MM.1S (cell line): ENCODE measurements at regions not wholly inside any gene's neighbourhood (a gene's known extent, or its start where the extent isn't known, plus 50 kb on each side); places are given as distances from the start of the nearest gene placed in this dataset.

Experiments
- DNase-seq: peaks from one replicate; pipeline ENCODE4 v3.0.0-alpha.2; 2015
- H2AFZ ChIP-seq: fragments of 300-600 bp; sonication (generic); 2 replicates; pipeline ENCODE4 v1.6.0; 2016; ENCODE audit warnings: antibody characterized with exemption, low read length
- H3F3A ChIP-seq: fragments of 300-600 bp; sonication (generic); 2 replicates; pipeline ENCODE4 v1.6.1; 2016; ENCODE audit warnings: mild to moderate bottlenecking, antibody characterized with exemption, low read length, moderate library complexity, mixed read lengths; ENCODE audit not compliant: insufficient read depth
- H3K27ac ChIP-seq: fragments of 300-600 bp; sonication (generic); 2 replicates; pipeline ENCODE4 v1.5.1; 2016; ENCODE audit warnings: mild to moderate bottlenecking, low read length
- H3K27me3 ChIP-seq: fragments of 300-600 bp; sonication (generic); replicated peaks from 2 replicates; pipeline ENCODE4 v1.6.0; 2016; ENCODE audit warnings: low read length; ENCODE audit not compliant: insufficient read depth
- H3K36me3 ChIP-seq: fragments of 300-600 bp; sonication (generic); replicated peaks from 2 replicates; pipeline ENCODE4 v1.6.1; 2016; ENCODE audit warnings: mild to moderate bottlenecking, low read length, mixed read lengths; ENCODE audit not compliant: insufficient read depth
- H3K4me1 ChIP-seq: fragments of 300-600 bp; sonication (generic); 2 replicates; pipeline ENCODE4 v1.6.1; 2016; ENCODE audit warnings: low read length, mixed read lengths
- H3K4me2 ChIP-seq: fragments of 300-600 bp; sonication (generic); 2 replicates; pipeline ENCODE4 v1.6.0; 2016; ENCODE audit warnings: low read depth, low read length
- H3K4me3 ChIP-seq: fragments of 300-600 bp; sonication (generic); 2 replicates; pipeline ENCODE4 v1.5.1; 2016; ENCODE audit warnings: low read length, mixed read lengths
- H3K79me2 ChIP-seq: fragments of 300-600 bp; sonication (generic); 2 replicates; pipeline ENCODE4 v1.6.1; 2016; ENCODE audit warnings: mixed run types, low read length, mixed read lengths
- H3K9ac ChIP-seq: fragments of 300-600 bp; sonication (generic); 2 replicates; pipeline ENCODE4 v1.6.1; 2016; ENCODE audit warnings: low read length, mixed read lengths
- H3K9me2 ChIP-seq: fragments of 300-600 bp; sonication (generic); replicated peaks from 2 replicates; pipeline ENCODE4 v1.6.1; 2016; ENCODE audit warnings: mild to moderate bottlenecking, low read length, mixed read lengths; ENCODE audit not compliant: insufficient read depth
- H3K9me3 ChIP-seq: fragments of 300-600 bp; sonication (generic); replicated peaks from 2 replicates; pipeline ENCODE4 v1.6.1; 2016; ENCODE audit warnings: mild to moderate bottlenecking, low read length, mixed read lengths; ENCODE audit not compliant: insufficient read depth
- H4K20me1 ChIP-seq: fragments of 300-600 bp; sonication (generic); 2 replicates; pipeline ENCODE4 v1.6.1; 2016; ENCODE audit warnings: mild to moderate bottlenecking, low read length, moderate library complexity, mixed read lengths; ENCODE audit not compliant: insufficient read depth
- EZH2 ChIP-seq: fragments of 300-600 bp; sonication (generic); optimal IDR thresholded peaks from 2 replicates; pipeline ENCODE3; 2017; ENCODE audit warnings: low read depth, mild to moderate bottlenecking, antibody characterized with exemption, low read length, mixed read lengths
- EZH2phosphoT487 ChIP-seq: fragments of 300-600 bp; sonication (generic); IDR thresholded peaks from 2 replicates; pipeline ENCODE4 v1.6.1; 2018; ENCODE audit warnings: antibody characterized with exemption, low read length
- TF ChIP-seq, protein P1 (sequence below): fragments of 300-600 bp; sonication (generic); IDR thresholded peaks from 2 replicates; pipeline ENCODE4 v1.5.1; 2016; ENCODE audit warnings: antibody characterized with exemption, low read length, mixed read lengths

DNA sequence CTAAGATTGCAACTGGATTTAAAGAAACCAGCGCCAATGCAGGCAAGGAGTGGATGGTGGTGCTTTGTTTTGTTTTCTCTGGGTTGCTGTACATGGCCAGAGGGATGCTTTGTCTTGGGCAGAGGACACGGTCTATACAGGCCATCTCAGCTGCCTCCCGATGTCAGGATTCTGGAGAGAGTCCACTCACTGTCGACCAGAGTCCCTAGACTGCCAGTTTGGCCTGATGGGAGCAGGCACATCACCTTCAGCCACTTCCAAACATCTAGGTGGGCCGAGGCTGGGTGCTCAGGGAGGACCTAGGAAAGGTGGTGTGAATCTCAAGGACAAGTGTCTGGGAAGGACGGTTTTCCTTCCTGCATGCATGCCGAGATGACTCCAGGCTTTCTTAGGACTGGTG lies 152.1 kb downstream of the BUB3 start:
- Histone ChIP-seq H3K4me2 (no peak overlapping the region), H3K4me1 (no peaks in the 10 kb centered on the region), H3K9me2 (no peaks in the 10 kb centered on the region), H3K36me3 (no peaks in the 10 kb centered on the region), H3K9ac (no peak overlapping the region), H3K9me3 (no peaks in the 10 kb centered on the region), H3K27ac (no peak overlapping the region), H3K79me2 (no peaks in the 10 kb centered on the region), H2AFZ (no peak overlapping the region), H3K27me3 (no peaks in the 10 kb centered on the region), H3K4me3 (no peak overlapping the region), H3F3A (no peaks in the 10 kb centered on the region), H4K20me1 (no peaks in the 10 kb centered on the region)
- DNase-seq = no peak
- TF ChIP-seq, protein P1, sequence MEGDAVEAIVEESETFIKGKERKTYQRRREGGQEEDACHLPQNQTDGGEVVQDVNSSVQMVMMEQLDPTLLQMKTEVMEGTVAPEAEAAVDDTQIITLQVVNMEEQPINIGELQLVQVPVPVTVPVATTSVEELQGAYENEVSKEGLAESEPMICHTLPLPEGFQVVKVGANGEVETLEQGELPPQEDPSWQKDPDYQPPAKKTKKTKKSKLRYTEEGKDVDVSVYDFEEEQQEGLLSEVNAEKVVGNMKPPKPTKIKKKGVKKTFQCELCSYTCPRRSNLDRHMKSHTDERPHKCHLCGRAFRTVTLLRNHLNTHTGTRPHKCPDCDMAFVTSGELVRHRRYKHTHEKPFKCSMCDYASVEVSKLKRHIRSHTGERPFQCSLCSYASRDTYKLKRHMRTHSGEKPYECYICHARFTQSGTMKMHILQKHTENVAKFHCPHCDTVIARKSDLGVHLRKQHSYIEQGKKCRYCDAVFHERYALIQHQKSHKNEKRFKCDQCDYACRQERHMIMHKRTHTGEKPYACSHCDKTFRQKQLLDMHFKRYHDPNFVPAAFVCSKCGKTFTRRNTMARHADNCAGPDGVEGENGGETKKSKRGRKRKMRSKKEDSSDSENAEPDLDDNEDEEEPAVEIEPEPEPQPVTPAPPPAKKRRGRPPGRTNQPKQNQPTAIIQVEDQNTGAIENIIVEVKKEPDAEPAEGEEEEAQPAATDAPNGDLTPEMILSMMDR = no peak
- no peak for TF ChIP-seq EZH2phosphoT487
- no peak for TF ChIP-seq EZH2

DNA sequence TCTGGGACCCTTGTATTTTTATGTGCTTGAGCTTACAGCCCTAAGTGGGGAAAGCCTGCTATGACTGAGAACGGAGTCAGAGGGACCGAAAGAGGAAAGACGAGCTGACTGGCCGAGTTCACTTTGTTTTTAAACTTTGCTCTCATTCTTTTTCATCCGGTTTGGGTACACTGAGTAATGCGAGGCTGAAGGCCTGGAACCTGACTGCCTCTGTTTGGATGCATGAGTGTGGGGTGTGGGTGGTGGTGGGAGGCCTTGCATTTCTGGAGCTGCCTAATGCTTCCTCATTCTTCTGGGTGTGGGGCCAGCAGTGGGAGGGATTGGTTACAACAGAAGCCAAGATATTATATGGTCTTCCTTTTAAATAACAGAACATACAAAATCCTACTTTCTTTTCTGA lies 155.5 kb downstream of the BUB3 start:
- DNase-seq = no peak
- Histone ChIP-seq H3K4me1 (no peaks in the 10 kb centered on the region), H3K4me2 (no peak overlapping the region), H3K79me2 (no peaks in the 10 kb centered on the region), H4K20me1 (no peaks in the 10 kb centered on the region), H3K9ac (no peak overlapping the region), H3K9me3 (no peaks in the 10 kb centered on the region), H3K9me2 (no peaks in the 10 kb centered on the region), H3F3A (no peaks in the 10 kb centered on the region), H3K27me3 (no peaks in the 10 kb centered on the region), H3K27ac (no peak overlapping the region), H3K36me3 (no peaks in the 10 kb centered on the region), H2AFZ (no peak overlapping the region), H3K4me3 (no peak overlapping the region)
- TF ChIP-seq EZH2phosphoT487 (no peak), EZH2 (no peak)
- TF ChIP-seq, protein P1 = no peak

DNA sequence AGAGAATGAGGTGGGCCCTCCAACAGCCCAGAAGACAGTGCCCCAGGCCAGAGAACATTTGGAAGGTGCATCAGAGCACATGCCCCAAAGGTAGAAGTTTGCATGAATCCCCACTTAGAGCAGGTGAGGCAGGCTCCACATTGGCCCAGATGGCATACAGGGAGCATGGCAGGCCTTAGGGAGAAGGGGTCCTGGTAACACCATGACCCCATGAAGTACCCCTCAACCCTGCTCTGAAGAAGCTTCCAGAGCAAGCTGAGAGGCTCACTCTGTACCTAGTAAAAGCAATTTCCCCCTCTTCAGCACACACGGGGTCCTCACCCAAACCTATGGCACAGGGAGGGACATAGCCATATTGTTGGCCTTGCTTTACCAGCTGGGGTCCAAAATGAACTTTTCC lies 162.6 kb downstream of the BUB3 start:
- no peaks in the 10 kb centered on the region for H3K79me2 ChIP-seq
- no peaks in the 10 kb centered on the region for H3K4me1 ChIP-seq
- no peak for DNase-seq
- H3K36me3 ChIP-seq = no peaks in the 10 kb centered on the region
- no peak overlapping the region for H3K4me2 ChIP-seq
- H2AFZ ChIP-seq = no peak overlapping the region
- H3K9me3 ChIP-seq = no peaks in the 10 kb centered on the region
- H3F3A ChIP-seq = no peaks in the 10 kb centered on the region
- no peaks in the 10 kb centered on the region for H3K27me3 ChIP-seq
- H3K9me2 ChIP-seq = no peaks in the 10 kb centered on the region
- H4K20me1 ChIP-seq = no peaks in the 10 kb centered on the region
- H3K27ac ChIP-seq = no peak overlapping the region
- no peak overlapping the region for H3K9ac ChIP-seq
- no peak for TF ChIP-seq EZH2phosphoT487
- TF ChIP-seq, protein P1 = no peak
- no peak overlapping the region for H3K4me3 ChIP-seq

DNA sequence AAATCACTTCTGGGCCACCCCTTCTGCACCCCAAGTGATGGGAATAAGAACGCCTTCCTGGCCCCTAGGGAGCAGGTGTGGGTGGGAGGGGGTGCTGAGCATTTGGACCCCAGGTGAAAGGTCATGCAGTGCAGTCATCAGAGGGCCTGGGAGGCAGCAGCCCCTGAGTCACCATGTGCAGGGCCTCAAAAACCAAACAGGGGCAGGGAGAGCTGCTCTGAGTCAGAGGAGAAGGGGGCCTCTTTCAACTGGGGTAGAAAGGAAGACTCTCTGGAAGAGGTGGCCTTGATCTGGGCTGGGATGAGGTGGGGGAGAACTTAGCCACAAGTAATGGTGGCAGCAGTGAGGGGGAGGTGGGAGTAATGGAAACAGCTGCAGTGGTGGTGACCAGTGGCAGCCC lies 164.3 kb downstream of the BUB3 start:
- no peak overlapping the region for H3K4me3 ChIP-seq
- H3K4me1 ChIP-seq = no peaks in the 10 kb centered on the region
- no peaks in the 10 kb centered on the region for H3K79me2 ChIP-seq

More for the DNA sequence above, 164.3 kb downstream of the BUB3 start:
- H2AFZ ChIP-seq = no peak overlapping the region
- TF ChIP-seq, protein P1 = no peak
- TF ChIP-seq EZH2phosphoT487 = no peak
- TF ChIP-seq EZH2 = no peak
- H3F3A ChIP-seq = no peaks in the 10 kb centered on the region
- no peak overlapping the region for H3K9ac ChIP-seq
- no peaks in the 10 kb centered on the region for H3K9me2 ChIP-seq
- no peaks in the 10 kb centered on the region for H4K20me1 ChIP-seq
- DNase-seq = no peak
- no peaks in the 10 kb centered on the region for H3K36me3 ChIP-seq
- H3K4me2 ChIP-seq = no peak overlapping the region
- H3K27ac ChIP-seq = no peak overlapping the region
- H3K9me3 ChIP-seq = no peaks in the 10 kb centered on the region
- no peaks in the 10 kb centered on the region for H3K27me3 ChIP-seq
